ENCODE measurements at regions not wholly inside any gene's neighbourhood (a gene's known extent, or its start where the extent isn't known, plus 50 kb on each side); places are given as distances from the start of the nearest gene placed in this dataset.
A peak's percentile ranks its signal among the peaks of the same experiment; 100 is the strongest.
"Not testable (repeated sequence)": the region's sequence is repeated elsewhere in the genome, so short reads cannot be mapped to it uniquely, and the experiment has no call there.

DNA sequence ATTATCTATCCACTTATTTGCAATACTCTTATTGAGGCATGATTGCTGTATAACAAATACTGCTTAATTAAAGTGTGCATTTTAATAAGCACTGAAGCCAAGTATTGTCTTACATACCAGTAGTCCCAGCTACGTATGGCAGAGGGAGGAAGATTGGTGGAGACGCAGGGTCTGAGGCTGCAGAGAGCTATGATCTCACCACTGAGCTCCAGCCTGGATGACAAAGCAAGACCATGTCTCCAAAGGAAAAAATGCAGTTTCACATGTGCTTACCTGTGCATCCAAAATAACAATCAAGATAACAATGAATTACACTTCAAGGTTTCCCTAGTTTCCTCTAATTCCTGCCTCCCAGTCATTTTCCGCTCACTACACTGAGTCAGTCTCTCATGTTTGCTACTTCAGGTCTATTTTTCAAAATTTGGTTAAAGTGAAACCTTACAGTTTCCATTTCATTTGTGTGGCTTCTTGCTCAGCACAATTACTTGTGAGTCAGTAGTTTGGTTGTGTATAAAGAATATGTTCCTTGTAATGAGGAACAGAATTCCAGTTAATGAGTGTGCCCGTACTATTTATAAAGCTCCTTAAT is 1250.1 kb downstream of the TMEM121 start:
- DNase-seq (ENCODE audit: low read depth): no peak

DNA sequence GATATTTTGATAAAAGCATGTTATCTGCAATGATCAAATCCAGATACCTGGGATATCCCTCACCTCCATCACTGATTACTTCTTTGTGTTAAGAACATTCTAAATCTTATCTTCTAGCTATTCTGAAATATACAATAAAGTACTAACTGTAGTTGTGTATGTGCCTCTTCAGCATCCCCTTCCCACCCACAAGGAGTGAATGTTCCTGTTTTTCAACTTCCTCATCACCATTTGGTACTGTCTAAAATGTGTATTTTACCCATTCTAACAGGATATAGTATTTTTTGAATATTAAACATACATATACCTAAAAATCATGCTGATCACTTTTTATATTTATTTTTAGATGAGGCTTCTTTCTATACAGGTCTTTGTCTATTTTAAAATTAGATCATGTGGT is 1252.6 kb downstream of the TMEM121 start:
- DNase-seq (ENCODE audit: low read depth): no peak

DNA sequence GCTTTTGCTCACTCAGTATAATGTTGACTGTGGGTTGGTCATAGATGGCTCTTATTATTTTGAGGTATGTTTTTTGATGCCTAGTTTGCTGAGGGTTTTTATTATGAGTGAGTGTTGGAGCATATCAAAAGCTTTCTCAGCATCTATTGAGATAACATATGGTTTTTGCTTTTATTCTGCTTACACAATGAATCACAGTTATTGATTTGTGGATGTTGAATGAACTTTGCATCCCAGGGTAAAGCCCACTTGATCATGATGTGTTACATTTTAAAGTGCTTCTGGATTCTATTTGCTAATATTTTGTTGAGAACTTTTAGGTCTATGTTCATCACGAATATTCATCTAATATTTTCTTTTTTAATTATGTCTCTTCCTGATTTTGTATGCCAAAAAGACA is 1260.3 kb downstream of the TMEM121 start:
- DNase-seq (ENCODE audit: low read depth): no peak

DNA sequence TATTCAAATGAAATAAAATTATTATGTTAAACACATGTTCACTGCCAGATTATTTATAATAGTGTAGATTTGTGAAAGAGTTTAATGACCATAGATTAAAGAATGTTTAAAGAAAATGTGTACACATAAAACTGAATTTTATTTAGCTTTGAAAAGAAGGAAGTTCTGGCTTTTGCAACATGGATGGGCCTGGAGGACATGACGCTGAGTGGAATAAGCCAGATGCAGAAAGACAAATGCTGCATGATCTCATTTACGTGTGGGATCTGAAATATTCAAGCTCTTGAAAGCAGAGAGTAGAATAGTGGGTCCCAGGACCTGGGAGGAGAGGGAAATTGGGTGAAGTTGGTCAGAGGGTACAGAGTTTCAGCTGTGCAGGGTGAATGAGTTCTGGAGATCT is 1261.2 kb downstream of the TMEM121 start:
- no peak for DNase-seq (ENCODE audit: low read depth)

DNA sequence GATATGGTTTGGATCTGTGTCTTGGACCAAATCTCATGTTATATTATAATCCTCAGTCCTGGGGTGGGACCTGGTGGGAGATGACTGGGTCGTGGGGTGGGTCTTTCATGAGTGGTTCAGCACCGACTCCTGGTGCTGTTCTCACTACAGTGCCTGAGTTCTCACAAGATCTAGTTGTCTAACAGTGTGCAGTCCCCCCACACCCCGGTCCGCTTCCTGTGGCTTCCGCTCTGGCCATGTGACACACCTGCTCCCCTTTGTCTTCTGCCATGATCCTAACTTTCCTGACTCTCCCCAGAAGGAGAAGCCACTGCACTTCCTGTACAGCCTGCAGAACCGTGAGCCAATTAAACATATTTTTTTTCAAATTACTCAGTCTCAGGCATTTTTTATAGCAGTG is 1262.2 kb downstream of the TMEM121 start:
- no peak for DNase-seq (ENCODE audit: low read depth)

DNA sequence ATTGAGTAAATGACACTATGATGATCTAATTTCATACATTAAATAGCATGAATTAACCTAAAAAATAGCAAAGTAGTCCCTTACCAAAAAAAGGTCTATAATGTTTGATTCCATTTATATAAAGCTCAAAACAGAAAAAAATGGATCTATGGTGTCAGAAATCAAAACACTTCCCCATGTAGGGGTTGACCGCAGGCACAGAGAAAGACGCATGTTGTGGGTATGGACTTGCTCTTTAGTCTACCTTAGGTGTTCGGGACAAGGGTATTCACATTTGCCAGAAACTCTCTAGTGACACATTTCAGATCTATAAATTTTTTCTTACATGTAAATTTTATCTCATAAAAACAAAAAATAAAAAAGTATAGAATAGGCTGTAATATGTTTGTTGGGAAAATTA is 1262.9 kb downstream of the TMEM121 start:
- no peak for DNase-seq (ENCODE audit: low read depth)

DNA sequence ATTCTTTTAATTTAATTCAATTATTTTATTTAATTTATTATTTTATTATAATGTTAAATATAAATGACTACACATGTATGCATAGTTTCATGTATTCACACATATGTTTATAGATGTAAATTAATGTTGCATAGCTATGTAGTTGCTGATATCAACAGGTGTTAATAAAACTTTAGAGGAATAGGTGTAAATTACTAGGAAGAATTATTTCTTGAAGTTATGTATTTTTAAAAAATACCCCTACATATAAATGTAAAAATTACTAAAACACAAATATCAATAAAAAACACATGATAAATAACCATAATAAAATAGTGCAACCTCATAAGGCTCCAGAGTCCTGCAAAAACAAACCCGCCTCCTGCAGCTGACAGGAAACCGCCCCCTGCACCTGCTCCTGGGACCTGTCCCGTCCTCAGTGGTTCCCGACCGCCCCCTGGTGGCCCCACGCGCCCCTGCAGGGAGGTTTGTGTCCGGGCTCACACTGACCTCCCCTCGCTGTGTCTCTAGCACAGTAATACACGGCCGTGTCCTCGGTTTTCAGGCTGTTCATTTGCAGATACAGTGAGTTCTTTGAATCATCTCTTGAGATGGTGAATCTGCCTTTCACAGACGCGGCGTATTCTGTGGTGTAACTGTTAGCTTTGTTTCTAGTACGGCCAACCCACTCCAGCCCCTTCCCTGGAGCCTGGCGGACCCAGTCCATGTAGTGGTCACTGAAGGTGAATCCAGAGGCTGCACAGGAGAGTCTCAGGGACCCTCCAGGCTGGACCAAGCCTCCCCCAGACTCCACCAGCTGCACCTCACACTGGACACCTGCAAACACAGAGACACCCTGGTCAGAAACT is 1264.0 kb downstream of the TMEM121 start:
- peak; percentile 65 for DNase-seq (ENCODE audit: low read depth)

DNA sequence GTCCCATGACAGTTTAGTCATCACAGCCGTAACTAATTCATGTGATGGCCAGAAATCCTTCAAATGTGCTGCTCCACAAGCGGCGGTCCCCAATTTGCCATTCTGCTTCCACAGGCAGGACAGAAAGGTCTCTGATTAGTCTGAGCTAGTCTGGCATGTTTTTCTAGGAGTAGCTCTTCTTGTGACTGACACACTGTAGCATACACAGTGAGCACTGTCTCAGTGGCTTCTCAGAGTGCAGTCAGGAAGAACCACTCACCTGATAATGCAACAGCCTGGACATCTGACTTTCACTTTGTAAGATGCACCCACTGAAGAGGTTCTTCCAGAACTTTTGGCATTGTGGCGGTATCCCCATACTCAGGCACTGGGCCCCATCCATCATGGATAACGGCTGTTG is 1266.2 kb downstream of the TMEM121 start:
- DNase-seq (ENCODE audit: low read depth): no peak

DNA sequence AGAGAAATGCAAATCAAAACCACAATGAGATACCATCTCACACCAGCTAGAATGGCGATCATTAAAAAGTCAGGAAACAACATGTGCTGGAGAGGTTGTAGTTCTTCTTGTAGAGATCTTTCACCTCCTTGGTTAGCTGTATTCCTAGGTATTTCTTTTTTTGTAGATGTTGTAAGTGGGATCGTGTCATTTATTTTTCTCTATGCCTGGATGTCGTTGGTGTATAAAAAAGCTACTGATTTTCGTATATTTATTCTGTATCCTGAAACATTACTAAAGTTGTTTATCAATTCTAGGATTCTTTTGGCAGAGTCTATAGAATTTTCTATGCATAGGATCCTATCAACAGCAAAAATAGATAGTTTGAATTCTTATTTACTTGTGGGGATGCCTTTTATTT is 1271.8 kb downstream of the TMEM121 start:
- DNase-seq (ENCODE audit: low read depth): not testable (repeated sequence)

DNA sequence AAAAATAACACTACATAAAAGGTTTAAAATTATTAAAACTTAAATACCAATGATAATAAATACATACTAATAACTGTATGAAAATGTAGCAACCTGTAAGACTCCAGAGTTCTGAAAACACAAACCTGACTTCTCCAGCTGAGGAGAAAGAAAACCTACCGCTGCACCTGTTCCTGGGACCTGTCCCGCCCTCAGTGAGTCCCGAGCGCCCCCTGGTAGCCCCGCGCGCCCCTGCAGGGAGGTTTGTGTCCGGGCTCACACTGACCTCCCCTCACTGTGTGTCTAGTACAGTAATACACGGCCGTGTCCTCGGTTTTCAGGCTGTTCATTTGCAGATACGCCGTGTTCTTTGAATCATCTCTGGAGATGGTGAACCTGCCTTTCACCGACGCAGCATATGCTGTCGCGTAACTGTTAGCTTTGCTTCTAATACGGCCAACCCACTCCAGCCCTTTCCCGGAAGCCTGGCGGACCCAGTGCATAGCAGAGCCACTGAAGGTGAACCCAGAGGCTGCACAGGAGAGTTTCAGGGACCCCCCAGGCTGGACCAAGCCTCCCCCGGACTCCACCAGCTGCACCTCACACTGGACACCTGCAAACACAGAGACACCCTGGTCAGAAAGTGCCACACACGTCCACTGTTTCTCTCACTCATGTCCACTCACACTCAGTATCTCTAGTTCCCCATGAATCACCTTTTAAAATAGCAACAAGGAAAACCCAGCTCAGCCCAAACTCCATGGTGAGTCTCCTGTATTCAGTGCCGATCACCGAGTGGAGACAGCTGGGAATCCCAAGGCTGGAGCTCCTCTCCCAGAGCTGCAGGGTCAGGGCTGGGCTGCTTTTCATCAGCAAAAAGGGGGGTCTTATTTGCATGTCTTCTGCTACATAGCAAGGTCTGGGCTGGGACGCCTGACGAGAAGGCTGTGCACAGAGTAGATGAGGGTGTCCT is 1276.3 kb downstream of the TMEM121 start:
- DNase-seq (ENCODE audit: low read depth): no peak

DNA sequence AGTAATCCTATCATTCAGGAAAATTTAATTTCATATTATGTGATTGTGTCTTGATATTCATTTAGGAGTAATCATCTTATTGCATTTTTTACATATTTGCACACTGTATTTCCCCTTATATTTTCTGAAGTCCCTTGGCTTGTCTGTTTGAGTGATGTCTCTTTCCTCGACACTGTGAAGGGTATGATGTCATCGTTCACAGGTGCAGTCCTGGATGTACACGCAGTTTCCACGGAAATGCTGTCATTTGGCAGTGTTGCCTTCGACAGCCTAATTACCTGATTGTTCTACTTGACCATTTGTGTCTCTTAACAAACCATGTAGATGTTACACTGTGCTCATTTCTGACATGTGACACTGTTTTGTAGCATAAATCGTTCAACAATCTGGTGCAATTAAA is 1277.0 kb downstream of the TMEM121 start:
- no peak for DNase-seq (ENCODE audit: low read depth)

DNA sequence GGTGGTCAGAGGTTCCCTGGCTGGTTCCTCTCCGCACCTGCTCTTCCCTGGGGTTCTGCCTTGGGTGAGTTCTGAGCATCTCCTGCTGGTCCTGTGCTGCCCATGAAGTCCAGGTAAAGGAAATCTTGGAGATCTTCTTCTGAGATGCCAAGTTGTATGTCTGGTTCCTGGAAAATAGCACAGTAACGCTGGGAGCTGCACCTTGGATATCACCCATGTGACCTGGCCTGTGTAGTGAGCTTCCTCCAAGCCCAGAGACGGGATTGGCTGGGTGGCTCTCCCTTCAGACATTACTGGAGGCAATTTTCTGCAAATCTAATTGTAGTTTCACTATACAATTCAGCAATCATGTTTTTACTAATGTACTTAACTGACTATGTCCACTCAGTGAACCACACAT is 1281.1 kb downstream of the TMEM121 start:
- DNase-seq (ENCODE audit: low read depth): no peak

DNA sequence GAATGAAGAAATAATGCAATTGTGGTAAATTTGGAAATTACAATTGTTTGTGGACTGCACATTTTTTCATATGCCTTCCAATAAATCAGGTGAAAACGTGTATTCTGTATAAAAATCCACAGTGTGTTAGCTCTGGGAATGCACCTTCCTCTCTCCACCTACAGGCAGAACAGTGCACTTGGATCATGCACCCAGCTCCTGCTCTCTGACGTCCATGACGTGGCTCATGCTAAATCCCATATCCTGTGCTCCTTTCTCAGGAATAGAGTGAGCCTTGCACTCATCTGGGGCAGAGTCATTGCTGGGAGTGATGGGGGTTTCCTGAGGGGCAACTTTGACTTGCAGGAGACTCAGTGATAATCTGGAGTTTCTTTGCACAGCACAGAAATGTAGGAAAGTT is 1282.1 kb downstream of the TMEM121 start:
- DNase-seq (ENCODE audit: low read depth): no peak

DNA sequence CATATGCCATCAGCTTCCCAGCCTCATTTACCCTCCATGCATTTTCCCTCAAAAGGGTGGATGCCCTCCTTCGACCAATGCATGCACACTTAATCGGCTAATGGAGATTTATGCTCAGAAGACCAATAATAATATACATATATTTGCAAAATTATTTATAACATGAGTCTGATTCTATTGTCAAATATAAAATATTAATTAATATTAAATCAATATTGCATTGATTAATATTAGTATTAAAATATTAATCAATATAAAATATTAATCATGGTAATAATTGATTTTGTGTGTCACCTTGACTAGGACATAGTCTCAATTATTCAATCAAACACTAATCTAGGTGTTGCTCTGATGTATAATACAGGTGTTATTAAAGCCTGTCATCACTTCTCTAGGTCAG is 1282.5 kb downstream of the TMEM121 start:
- DNase-seq (ENCODE audit: low read depth): no peak

DNA sequence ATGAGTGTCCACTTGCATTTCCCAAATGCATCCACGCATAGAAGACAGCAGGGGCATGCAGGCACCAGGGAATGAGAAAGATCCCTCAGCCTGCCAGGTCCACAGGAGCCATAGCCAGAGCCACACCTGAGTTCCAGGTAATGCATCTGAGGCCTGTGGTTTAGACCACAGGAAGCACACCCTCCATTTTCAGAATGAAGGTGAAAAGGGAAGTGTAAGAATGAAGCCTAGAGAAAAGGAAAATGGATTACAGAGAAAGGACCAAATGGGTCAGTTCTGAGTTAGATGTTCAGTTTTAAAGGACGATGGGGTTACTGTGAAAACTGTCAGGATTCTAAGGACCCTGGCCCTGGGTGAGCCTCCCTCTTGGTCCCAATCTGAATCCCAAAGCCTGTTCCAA is 1283.2 kb downstream of the TMEM121 start:
- DNase-seq (ENCODE audit: low read depth): no peak

DNA sequence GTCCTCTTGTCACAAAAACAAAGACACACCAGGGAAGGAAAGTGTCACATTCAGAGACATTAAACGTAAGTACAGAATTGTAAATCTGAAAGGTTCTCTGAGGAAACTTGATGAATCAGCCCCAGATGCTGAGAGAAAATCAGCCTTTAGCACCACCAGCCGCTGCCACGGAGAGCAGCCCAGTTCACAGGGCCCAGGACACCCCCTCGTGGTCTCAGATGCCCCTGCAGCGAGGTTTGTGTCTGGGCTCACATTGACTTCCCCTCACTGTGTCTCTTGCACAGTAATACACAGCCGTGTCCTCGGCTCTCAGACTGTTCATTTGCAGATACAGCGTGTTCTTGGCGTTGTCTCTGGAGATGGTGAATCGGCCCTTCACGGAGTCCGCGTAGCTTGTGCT is 1283.8 kb downstream of the TMEM121 start:
- DNase-seq (ENCODE audit: low read depth): not testable (repeated sequence)

DNA sequence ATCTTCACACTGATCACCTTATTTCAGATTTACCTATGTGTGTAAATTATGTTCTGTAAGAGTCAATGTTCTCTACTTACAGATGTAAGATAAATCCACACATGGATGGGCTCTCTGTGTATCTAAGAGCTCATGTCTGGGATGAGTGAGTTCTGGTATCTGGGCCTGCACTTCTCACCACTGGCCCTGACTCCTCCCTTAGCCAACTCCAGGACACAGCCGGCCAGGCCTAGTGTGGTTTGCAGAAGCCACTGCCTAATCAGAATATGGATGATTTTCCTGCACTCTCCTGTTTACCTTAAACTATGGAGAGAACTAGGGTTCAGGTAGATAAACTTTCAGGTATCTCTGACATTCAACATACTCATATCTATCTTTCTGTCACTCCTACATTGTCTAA is 1284.8 kb downstream of the TMEM121 start:
- DNase-seq (ENCODE audit: low read depth): no peak

DNA sequence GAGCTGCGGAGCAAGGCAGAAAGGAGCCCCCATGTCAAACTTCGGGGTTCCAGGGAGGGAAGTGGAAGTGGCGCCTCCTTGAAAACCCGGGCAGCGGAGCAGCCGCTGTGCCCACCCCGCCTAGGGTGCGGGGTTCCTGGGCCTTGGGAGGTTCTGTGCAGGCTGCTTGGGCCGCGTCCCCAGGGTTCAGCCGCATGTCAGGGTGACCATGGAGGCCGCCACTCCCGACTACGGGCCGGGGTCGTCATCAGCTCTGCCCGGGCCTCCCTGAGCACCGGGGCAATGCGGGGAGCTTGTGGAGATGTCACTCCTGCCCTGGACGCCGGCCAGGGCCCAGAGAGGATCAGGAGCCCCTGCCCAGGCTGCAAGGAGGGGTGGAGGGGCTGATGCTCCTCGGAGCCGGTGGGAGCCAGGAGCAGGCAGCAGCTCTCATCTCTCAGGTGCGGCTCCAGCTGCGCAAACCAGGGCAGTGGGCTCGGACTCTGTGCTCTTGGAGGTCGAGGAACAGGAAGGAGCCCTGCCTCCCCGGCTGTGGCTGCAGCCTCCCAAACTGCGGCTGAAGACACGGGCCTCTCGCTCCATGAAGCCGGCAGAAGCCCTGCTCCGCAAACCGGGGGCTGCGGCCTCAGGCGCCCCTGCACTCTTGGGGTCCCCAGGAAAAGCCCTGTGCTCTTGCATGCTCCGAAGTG is 1286.5 kb downstream of the TMEM121 start:
- DNase-seq (ENCODE audit: low read depth): no peak

DNA sequence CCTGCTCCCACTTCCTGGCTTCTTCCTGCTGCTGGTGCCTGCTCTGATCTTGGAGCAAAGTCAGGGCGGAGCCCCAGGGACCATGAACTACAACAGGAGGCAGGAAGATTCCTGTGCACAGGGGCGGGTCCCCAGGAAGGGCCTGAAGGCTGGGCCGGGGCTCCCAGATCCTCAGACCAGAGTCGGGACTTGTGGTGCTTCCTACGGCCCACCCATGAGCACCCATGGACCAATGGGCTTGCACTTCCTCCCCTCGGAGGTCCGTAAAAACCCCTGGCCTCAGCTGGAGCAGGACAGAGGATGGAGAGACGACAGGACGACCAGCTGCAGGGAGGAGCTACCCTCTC is 1287.1 kb downstream of the TMEM121 start:
- DNase-seq (ENCODE audit: low read depth): no peak

DNA sequence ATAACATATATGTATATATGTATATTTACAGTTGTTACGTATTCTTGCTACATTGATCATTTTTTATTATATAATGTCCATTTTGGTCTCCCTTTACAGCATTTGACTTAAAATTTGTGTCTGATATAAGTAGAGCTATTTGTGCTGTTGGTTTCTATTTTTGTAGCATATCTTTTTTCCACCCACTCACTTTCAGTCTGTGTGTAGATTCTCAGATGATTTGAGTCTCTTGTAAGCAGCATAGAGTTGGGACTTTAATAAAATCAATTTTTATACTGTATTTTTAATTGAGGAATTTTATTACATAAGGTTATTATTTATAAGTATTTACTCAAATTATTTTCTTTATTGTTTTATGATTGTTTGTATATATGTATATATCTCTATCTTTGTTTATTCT is 1293.7 kb downstream of the TMEM121 start:
- no peak for DNase-seq (ENCODE audit: low read depth)

DNA sequence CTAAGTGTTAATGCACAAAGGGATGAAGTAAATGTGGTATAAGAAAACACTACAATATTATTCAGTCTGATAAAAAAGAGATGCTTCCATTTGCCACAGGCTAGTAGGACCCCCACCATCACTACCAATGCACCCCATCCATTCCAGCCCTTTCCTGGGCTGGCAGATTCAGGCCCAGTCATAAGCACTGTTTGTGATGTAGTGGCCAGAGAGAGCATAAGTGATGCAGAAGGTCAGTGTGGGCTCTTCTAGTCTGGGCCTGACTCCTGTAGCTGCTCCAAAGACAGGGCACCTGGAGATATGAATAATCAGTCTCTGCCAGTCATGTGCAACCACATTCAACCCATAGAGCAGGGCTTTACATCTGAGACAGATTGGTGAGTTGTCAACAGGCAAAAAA is 1294.7 kb downstream of the TMEM121 start:
- DNase-seq (ENCODE audit: low read depth): no peak

DNA sequence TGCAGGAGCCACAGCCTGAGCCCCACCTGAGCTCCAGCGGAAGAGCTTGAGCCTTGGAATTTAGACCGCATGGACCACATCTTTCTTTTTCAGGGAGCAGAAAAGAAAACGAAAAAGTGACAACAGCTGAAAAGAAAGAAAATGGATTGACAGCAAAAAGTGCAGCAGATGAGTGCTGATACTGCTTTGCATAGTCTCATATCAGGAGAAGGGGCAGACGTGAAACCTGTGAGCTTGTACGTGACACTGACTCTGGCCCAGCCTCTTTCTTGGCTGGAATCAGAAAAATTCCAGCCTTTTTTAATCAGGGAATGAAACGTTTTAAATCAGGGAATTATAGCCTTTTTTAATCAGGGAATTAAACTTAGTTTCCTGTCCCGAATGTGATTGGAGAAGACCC is 1296.5 kb downstream of the TMEM121 start:
- no peak for DNase-seq (ENCODE audit: low read depth)

Measured in activated T-cell treated with anti-CD3 and anti-CD28 coated beads for 24 hours (primary cell).